NCI-H2029 (cell line): ENCODE measurements at regions not wholly inside any gene's neighbourhood (a gene's known extent, or its start where the extent isn't known, plus 50 kb on each side); places are given as distances from the start of the nearest gene placed in this dataset.

Source experiments
- DNase-seq: peaks from one replicate; lab custom pipeline; 2025; lab: John Stamatoyannopoulos, UW

DNA sequence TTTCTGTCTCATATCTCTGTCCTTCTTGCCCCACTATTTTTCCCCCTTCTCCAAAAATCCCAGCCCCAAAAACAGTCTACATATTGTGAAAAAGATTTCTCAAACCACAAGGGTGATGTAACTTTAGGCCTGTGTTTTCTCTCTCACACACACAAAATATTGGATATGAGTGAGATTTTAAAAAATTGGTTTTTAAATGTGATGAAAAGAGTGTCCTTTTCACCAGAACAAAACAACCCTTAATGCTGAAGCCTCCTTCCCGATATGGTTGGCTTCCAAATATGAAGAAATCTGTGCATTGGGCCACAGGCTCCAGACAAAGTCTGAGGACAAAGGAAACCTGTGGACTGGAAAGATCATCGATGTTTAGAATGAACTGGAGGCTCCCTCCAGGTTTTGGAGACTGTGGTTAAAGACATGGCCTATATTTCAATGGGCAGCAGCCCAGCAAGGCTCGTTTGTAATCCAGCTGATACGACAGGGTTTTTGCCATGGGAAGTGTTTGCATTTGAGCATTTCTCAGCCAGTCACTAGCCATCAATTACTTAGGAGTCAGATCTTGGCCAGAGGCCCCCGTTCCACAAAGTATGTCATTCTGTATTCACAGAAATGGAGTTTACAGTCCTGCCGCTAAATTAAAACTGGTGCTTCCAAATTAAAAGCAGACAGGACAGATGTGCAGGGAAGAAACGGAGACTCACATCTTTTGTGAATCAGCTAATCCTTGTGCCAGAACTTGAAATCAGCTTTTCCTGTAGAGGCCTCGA, 546.3 kb downstream of the EBF1 start:
- no peak for DNase-seq

DNA sequence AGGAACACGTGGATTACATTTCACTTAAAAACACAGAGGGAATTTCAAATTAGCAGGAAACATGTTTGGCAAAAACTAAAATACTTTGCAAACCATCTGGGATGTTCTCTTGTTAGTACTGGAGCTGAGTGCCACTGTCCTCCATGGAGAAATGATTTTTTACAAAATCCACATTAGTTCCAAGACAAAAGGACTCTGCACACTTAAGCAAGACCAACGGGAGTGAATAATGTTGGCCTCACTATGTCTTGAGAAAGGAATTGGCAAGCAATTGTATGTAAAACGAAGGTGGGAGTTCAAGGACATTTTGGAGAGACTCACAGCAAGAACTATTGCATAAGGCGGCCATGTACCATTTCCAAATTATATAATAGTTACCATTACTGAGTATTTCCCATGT, 547.5 kb downstream of the EBF1 start:
- DNase-seq = no peak

DNA sequence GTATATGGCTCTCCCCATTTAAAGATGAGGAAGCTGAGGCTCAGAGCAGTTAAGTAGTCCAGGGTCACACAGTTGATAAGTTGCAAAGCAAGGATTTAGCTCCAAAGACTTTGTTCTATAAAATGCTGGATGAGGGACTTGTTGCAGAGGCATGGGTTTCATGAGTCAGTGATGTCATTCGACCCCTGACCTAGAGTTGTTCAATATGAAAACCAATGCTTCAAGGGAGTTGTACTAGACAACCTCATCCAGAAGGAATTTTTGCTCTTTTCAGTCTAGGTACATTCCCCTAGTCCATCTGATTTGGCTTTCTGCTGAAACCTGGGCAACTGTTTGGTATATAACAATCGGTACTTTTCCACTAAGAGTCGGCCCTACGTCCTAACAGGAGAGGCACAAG, 550.4 kb downstream of the EBF1 start:
- no peak for DNase-seq

DNA sequence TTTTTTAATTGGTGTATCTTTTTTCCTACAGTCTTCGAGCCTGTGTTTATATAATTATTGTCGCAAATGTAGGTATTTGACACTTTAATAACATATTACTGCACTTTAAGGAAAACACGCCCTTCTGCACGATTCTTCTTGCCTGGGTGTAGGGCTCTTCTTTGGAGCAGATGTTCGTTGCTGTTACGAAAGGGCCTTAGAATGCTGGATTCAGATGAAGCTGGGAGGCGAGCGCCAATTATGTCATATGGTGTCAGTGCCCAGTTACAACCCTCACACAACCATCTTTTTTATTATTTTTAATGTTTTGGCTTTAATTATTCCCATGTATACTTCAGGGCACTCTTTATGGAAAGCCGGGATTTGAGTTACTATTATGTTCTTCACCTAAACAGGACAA, 553.0 kb downstream of the EBF1 start:
- DNase-seq = no peak

DNA sequence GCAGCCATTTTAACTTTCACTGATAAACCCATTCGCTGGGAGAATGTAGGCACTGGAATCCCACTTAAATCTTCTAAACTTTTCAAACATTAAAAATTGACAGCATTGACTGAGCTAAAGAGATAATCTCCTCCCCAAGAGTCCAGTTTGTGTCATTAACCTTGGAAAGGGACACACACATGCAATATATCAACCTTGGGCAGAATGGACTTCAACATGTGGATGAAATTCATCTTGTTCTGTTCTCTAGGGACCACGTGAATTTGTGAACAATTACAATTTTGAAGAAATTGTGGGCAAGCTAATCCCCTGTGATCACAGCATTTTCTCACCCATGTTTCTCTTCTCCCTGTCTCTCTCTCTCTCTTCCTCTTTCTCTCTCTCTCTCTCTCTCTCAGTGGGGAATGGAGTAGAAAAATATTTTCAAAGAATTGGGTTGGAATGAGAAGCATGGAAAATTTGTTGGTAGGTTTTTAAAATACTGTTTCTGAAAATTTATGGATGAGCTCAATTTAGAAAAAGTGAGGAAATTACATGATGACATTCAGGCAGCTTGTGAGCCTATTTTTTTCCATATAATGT, 553.7 kb downstream of the EBF1 start:
- DNase-seq = no peak

DNA sequence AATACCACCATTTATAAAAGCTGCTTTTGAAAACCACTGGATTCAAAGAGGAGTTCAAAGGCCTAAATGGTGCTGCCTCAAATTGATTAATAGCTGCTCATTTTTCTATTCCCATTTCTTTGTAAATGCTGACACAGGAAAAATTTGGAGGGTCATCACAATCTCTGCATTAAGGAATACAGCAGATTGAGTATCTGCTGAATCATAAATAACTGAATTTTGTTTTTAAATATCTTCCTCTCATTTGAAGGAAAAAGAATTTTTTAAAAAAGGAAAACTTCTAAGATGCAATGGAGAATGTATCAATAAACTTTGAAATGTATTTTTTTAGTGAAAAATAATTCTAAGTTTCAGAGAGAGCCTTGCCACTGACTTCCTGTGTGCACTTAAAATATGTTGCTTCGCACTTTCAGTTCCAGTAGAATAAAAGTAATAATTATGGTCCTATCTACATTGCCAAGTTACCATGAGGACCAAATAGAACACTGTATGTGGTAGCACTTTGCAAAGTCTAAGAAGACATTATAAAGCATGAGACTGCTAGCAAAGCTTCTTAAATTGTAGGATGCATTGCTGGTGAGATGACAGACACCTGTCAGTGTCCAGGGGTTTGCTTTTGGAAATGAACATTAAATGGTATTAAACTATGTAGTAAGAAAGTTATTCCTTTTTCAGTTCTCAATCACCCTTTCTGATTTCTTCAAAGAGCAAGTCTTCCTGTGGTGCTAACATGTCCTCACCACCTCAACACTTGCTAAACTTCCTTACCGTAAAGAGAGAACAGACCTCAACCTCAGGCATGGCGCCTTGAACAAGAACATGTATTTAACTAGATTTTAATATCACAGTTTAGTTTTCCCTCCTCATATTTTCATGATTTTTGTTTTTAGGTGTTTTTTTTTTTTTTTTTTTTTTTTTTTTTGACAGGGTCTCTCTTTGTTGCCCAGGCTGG, 555.1 kb downstream of the EBF1 start:
- DNase-seq = no peak

DNA sequence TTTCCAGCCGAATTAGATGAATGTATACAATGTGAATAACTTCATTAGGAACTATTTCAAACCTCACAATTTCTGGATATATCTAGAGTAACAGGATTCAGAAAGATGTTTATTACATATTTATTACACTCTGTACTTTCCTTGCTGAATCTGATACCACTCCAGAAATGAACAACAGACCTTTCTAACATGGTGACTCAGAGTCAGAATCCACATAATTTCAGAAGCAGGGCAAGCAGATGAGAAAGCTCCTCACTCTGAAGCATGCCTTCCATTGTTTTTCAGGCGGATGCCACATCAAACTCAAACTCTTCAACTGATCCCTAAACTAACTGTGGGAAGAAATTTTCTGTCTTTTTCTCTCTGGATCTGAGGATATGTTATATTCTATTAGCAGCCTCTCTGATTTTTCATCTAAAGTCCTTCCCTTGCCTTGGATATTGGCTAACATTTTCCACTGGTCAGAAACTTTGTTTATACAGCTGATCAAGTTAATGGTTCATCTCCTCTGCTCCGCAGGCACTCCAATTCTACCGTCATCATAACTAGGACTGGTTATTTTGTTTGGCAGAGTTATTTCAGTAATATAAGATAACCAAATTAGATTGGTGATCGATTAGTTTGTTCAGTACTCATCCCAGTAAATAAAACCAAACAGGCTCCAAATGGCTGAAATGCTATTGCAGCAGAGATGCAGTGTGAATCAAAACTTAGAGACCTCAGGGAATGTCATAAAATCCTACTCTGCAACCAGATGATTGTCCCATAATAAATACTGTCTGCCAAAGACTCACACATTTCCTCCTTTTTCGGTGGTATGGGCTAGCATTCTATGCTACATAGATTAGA, 556.0 kb downstream of the EBF1 start:
- DNase-seq = no peak

DNA sequence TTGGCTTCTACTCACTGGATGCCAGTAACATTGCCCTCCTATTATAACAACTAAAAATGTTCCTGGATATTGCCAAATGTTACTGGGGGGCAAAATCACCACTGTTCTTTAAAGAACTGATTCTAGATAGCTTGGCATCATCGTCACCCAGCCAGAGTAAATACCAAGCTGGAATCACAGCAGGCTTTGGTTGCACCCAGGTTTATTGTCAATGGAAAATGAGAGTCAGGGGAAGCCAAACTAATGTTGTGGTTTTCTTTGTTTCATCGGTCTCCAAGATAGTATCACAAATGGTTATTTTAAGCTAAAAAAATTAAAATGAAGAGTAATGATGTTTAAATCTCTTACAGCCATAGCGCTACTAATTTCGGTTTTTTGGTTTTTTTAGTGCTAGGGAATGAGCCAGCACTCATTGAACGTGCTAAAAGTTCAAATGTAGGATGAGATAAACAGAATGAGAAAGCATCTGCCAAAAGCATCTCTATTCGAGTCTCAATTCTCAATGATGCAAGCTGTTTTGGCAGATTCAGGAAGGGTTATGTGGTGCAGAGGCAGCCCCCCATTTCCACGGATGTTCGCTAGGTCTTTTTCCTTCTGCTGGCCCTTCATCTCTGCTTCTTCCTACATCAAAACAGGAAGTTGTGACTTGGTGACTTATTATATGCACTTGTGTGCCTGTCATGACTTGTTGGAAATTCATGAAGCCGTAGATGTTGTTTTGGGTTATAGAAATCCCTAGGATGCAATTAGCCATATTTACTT, 558.0 kb downstream of the EBF1 start:
- no peak for DNase-seq

DNA sequence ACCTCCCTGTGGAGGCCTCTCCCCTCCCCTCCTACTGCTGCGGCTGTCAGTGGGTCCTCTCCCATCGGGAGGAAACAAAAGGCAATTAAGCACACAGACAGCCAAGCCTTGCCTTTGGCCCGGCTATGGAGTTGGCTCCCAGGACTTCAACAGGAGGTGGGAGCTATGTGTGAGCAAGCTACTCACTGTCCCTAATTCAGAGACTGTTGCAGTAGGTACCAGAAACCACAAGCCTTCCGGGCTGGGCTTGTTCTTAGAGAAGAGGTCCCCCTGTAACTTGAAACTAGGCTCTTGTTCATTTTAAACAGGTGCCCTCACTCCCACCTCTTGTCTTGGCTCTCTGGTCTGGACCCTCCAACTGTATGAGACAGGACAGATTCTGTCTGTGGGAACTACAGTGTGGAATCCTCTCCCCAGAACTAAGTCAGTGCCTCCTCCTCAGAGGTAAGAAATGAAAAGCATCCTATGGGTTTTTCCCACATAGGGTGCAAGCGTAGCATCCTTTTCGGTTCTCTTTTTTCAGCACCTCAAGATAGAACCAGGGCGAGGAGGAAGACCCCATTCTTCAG, 561.1 kb downstream of the EBF1 start:
- DNase-seq = no peak

DNA sequence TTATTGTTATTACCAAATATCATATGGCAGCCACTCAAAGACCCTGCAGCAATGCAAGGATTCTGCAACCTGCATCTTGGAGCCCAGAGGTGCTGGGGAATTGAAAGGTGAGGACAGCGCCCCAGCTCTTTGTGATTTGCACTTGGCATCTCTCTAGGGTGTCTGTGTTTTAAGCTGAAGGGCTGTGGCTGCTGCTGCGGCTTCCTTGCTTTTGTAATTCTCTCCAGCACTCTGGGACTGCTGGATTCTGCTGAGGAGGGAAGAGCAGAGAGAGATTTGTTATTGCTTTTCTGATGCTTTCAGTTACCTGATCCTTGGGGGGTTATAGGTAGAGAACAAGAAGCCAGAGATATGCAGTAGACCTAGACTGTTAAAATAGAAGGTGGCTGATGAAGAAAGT, 562.4 kb downstream of the EBF1 start:
- no peak for DNase-seq

DNA sequence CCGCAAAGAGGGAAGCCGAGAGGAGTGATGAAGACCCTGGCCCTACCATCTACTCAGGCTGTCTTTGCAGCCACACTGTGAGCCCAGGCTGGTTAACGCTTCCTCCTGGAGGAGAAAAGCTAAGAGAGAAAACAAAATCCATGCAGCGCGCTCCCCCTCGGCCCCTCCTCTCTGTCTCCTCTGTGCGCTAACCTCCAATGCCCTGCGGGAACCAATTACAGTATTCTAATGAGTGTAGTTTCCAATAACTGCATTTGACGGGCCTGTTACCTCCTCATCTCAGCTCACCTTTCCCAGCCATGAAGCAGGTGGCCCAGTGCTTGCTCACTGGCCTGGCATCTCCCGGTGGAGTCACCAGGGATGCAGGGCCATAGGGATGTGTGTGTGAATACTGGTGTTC, 565.5 kb downstream of the EBF1 start:
- no peak for DNase-seq

DNA sequence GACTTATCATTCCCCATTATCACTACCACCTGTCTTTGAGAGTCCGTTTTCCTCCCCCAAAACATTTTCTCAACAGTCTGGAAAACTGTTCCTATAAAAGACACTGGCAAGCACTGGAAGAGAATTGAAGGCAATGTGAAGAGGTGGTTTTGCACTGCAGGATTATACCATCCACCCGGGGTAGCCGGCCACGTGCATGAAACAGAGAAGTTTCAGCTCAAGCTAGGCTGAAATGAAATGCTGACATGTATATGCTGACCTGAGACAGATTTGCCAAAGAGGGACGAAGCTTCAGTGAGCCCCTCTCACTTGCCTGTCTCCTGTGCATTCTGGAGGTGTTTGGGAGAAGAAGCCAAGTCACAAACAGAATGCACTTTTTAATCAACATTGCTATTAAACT, 567.0 kb downstream of the EBF1 start:
- DNase-seq = no peak

DNA sequence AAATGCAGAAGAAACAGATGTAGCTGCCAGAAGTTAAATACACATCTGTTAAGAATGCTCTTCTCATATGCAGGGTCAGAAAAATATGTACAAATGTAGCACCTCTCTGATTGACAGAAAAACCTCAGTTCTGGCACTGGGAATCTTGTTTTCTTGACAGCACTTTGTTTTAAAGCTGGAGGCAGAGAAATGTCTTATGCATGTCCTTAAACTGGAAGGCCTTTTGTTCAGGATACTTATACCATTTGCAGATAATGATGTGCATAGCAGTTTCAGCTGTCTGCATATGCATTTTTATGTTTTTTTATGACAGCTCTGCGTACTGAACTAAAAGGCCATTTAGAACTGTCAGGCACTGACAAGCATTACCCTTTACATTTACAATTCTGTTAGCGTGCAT, 567.9 kb downstream of the EBF1 start:
- DNase-seq = no peak

DNA sequence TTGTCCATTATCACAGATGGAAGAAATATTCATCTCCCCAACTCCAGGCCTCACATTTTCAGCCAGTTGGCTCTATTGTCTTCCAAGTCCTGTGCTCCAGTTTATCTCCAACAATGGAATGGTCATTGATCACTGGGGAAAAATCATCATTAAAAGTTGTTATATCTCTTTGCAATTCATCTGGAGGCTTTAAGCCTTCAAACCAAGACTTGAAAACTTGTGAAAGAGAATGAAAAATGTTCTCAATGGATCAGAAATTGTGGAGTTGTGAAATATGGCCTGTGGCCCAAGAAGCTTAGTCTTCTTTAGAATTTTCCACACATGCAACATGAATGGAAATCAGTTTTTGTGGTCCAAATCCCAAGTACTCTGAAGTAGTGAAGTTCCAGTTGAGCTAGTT, 569.6 kb downstream of the EBF1 start:
- no peak for DNase-seq

DNA sequence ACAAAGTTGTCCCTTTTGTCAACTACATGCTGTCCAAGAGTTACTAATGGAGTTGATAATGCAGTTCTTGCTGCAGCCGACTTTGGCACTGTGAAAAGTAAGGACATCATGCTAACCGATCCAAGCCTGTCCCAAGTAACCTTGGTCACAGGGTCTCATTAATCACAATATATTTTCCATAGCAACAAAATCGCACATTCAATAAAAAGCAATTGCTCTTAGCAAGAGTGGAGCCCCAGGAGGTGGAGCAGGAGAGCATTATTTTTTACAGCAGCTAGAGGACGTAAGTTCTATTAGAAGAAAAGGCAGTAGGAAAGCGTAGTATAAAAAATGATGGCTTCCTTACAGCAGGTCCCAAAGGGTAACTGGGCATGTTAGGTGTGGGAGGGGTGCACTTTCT, 570.3 kb downstream of the EBF1 start:
- no peak for DNase-seq

DNA sequence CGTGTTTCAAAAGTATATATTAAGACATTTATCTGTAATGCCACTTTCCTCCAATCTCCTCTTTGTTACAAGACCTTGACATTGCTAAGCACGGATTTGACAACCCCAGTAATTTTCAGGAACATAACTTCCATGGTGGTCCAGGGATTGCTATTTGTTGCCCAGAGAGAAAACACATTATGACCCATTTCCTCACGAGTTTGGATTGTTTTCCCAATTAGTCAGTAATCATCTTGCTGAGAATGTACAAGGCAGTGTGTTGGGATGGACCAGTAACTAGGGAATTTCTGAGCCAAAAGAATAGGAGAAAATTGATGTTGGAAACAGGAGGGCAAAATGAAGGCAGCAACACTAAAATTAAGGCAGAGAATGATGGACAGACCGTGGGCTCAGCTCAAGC, 574.1 kb downstream of the EBF1 start:
- no peak for DNase-seq

DNA sequence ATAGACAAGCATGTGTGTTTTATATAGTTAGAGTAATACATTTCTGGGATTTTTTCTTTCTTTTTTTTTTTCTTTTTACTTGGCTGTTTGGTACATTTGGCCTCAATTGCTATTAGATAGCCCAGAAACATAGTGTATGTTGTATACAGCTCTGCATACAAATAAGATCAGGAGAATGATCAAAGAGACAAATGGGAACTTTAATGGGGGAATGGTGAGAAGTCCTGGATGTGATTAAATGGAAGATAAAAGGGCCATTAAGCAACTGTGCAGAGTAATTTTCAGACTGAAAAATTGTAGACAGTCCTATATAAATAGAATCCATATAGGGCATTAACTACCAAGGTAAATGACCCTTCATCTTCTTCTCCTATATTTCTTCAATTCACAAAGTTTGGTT, 575.6 kb downstream of the EBF1 start:
- DNase-seq = no peak

DNA sequence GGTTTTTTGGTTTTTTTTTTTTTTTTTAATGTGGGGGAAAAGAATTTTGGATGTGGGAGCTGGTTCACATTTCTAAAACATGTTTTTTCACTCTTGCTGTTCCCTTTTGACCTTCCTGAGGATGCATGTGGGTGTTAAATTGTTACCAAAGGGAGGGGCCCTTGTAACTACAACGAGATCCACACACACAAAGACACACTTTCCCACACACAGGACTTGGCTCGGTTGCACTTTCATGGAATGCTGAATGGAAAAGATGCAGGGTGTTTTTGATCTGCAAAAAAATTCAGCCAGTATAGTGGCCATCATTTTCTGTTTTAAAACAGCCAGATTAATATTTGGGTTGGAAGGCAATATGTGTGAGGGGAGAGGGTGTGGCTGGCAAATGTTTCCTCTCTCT, 576.9 kb downstream of the EBF1 start:
- no peak for DNase-seq

DNA sequence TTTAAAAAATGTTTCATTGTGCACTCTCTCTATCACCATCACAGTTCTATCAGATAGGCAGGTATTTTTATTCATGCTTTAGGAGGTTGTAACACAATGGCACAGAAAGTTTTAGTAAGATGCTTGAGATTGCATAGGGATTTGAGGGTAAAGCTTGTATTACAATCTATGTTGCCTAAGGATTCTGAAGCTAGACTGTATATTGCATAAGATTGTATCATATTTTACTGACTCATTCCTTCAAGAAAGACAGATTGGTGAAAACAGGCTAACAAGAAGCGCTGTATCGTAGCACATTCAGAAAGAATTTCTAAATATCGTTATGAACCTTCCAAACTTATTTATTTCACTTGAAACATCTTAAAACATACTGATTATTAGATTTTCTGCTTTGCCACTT, 577.7 kb downstream of the EBF1 start:
- DNase-seq = no peak

DNA sequence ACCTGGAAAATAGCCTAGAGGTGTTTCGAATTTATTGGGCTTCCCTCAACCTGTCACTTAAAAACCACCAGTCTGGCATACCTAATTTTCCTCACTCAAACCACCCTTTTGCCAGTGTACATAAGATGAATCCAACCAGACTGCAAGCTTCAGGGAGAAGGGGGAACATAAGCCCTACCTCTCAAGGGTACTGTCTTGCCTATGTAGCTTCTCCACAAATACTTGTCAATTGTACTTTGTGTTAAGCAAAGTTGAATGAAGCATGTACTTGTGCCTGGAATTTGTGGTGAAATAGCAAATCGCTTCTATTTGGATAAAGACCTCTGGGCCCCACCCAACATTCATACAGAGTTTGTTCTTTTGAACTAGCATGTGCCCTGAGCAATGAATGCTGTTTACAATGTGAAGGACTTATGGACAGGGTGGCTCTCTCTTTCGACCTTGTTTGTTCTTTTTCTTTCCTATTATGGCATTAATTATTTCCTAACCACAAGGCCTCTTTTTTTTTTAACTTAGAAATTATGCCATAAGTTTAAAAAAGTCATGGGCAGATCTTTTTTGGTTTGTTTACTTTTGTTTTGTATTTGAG, 580.2 kb downstream of the EBF1 start:
- no peak for DNase-seq

DNA sequence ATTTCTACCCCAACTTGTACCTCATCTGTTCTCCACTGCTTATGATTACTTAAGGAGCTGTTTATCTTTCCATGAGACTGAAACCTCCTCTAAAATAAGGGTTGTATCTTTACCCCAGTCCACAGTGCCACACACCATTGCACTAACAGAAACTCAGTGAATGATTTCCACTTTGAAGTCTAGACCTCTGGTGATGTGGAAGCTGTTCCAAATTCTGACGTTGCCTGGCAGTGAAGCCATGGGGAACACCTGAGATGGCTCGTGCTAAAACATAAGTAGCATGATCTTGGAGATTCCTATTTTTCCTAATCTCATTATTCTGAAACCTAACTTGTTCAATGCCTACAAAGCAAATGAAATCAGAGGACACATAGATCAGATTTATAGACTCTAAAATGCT, 583.2 kb downstream of the EBF1 start:
- no peak for DNase-seq
